ENCODE measurements at regions not wholly inside any gene's neighbourhood (a gene's known extent, or its start where the extent isn't known, plus 50 kb on each side); places are given as distances from the start of the nearest gene placed in this dataset.

DNA sequence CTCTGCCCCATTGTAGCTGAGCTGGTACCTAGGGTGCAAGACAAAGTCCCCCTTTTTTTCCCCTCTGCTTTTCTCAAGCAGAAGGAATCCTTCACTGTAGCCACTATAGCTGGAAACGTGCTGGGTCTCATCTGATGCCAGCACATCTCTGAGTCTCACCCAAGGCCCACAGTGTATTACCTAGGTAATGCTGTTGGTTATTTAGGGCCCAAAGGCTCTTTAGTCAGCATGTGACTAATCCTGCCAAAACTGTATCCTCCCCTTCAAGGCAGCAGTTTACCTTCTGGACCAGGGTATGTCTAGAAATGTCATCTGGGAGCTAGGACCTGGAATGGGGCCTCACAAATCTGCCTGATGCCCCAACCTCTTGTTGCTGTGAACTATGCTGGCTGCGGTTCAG, 423.4 kb downstream of the NUF2 start:
- DNase-seq (ENCODE audit: low read depth): no peak

DNA sequence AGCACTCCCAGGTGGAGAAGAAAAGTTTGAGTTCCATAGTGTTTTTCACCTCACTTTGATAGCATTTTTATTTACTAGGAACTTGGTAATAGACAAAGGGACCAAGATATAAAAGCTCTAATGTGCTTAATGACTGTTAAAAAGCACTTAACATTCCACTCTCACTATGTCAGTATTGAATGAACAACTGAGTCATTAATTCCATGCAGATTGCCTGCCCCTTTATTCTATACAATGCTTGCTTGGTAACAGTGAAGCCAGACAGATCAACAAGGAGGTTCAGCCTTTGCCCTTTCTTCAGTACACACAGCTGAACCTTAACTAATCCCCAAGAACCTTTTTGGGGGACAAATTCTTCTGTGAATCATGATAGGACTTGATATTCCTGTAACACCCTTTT, 425.5 kb downstream of the NUF2 start:
- DNase-seq (ENCODE audit: low read depth): peak; percentile 12

DNA sequence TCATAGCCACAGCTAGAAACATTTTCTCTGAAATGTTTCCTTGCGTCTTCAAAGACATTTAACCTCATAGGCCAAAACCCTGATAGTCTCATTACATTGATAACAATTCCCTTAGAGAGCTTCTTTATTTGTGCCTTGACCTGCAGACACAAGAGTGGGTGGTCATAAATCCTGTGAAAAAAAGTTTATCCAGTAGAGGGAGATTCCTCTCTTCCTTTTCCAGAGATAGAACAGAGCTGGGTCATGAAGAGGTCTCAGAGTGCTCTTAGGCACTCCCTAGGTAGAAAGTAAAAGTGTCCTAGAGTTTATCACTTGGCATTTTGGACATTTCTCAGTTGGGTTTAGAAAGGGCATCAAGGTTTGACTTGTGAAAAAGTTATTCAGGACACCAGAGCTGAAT, 426.1 kb downstream of the NUF2 start:
- DNase-seq (ENCODE audit: low read depth): no peak

DNA sequence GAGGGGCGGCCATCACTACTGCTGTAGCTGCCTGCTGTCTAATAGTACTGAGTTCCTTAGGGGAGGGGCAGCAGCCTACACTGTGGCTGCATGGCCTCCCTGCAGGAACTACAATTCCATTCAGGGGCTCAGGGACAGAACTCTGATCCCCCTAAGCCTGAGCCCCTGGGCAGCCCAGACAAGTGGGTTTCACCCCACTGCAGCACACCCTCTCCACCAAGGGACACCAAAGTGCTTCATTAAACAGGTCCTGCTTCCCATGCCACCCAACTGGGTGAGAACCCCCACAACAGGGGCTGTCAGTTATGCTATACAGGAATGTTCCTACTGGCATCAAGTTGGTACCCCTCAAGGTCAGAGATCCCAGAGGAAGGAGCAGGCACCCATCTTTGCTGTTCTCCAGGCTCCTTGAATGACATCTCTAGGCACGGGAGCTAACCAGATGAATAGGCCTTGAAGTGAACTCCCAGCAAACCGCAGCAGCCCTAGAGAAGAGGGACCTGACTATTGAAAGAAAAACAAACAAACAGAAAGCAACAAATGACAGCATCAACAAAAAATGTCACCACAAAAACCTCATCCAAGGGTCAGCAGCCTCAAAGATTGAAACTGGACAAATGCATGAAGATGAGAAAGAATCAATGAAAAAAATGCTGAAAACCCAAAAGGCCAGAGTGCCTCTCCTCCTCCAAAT, 437.4 kb downstream of the NUF2 start:
- peak; percentile 22 for DNase-seq (ENCODE audit: low read depth)

DNA sequence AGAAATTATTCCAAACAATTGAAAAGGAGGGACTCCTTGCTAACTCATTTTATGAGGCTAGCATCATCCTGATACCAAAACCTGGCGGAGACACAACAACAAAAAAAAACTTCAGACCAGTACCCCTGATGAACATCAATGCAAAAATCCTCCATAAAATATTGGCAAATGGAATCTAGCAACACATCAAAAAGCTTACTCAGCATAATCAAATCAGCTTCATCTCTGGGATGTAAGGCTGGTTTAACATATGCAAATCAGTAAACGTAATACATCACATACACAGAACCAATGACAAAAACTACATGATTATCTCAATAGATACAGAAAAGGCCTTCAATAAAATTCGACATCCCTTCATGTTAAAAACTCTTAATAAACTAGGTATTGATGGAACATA, 440.1 kb downstream of the NUF2 start:
- no peak for DNase-seq (ENCODE audit: low read depth)

DNA sequence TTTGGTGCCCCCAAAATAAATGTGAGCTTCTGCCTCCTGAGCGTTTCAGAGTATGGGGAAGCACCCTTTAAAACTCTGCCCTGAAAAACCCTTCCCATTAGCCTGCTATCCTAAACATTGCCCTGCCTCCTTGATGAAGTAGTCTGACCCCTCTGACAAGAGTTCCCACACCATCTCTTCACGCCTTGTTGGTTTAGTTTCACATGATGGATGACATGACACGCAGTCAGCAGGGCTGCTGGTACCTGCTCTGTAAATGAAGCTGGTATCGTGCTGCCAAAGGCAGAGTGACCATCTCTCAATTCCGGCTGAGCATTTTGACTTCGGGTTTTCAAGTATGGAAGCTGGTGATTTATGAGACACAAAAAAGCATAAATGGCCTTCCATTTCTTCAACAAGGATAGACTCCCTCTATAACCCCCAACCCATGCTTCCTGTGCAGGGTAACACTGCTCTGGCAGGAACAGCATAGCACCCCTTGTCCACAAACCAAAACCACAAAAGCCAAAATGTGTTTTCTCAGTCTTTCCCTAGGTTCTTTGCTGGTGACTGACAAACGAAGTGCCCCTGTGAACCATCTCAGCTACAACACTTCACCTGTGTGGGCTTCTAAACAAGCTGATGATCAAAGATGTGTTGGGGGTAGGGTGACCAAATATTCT, 444.6 kb downstream of the NUF2 start:
- no peak for DNase-seq (ENCODE audit: low read depth)

DNA sequence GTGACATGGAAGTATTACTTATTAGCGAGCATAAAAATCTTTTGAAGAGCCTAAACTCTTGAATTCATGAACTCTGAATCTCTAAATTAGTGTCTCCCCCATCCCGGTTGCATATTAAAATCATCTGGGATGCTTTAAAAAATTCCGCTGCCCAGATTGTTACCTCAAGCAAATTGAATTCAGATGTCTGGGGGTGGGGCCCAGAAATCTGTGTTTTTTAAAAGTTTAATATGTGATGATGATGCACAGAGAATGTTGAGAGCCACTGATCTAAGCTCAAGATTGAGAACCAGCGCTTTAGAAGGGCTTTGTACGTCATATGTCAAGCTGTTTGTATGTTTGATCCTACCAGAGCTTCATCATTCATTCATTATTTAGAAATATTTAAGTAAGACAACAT, 446.8 kb downstream of the NUF2 start:
- no peak for DNase-seq (ENCODE audit: low read depth)

DNA sequence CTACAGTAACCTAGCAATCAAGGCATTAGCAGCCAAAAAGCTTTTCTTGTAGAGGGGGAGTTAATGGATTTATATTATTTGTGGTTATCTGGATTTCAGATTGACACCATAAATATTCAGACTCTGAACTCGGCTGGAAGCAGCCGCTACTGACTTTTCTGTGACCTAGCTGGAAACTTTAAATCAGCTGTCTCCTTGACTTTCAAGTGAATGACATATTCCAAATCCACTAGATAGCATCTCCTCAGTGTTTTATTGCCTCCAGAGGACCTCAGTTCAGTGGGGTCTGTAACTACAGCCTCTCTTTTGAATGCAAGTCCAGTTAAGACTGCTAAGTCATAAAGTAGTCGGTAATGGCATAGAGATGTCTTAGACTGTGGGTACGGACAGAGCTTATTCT, 448.5 kb downstream of the NUF2 start:
- no peak for DNase-seq (ENCODE audit: low read depth)

DNA sequence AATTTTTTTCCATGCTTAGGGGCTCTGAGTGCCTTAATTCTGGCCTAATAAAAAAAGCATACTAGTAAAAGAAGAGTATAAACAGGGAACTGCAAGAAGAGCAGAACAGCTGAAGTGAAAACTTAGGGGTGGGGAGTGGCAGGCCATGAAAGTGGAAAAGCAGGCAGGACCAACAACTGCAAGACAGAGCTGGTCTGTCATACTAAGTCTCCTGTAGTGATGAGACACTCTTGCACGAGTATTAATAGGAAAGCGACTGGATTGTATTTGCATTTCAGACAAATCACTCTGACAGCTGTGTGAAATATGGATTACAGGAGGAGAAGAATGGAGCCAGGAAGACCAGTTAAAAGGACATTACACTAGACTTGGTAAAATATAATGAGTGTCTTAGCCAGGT, 449.9 kb downstream of the NUF2 start:
- no peak for DNase-seq (ENCODE audit: low read depth)

DNA sequence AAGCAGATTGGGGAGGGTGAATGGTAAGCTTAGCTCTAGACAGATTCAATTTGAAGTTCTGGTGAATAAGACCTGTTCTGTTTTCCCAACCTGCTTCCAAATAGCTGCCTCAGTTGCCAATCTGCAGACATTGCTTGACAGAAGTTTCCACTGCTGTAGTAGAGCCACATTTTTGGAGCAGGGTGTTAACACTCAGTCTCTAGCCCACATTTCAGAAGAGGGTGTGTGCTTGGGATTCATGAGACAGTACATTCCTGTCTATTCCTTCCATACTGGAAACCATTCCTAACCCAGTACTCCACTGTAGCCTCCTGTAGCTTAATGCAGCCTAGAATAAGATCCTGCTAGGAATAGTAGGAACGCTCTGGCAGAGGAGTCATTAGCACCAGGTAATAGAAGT, 450.5 kb downstream of the NUF2 start:
- DNase-seq (ENCODE audit: low read depth): no peak

DNA sequence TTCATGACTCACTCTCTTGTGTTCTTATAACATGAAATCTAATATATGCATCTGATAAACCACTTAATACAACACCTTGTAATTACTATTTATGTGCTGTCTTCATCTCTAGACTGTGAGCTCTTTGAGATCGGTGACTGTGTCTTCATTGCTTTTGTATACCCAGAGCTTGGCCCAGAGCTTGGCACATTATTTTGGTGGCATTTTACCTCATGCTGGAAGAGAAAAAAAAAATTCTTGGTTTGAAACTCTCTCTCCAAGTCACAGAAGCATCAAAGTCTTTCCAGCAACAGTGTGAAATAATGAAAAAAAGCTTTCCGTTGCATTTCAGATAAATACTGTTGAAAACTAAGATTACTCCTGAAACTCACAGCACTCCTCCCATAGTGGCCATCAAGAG, 451.6 kb downstream of the NUF2 start:
- no peak for DNase-seq (ENCODE audit: low read depth)

DNA sequence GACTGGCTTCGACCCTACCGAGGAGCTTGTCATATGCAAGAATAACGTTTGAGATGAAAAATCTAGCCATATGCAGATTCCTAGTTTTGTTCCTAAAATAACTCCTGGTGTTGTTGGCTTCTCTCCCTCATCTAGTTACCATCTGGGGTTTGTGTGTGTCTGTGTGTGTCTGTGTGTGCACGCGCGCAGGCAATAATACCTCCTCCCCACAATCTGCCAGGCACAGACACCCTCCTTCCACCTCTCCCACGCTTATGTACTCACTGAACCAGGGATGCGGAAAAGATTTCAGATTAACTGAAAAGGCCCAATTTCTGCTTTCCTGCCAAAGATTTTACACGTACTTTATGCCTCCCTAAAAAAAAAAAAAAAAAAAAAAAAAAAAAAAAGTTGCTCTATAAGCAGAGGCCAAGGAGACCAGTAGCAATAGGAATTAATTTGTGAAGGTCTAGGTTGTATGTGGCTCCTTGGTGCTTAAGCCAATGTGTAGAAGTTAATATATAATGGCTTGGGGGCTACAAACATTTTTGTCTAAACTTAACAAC, 452.7 kb downstream of the NUF2 start:
- no peak for DNase-seq (ENCODE audit: low read depth)

DNA sequence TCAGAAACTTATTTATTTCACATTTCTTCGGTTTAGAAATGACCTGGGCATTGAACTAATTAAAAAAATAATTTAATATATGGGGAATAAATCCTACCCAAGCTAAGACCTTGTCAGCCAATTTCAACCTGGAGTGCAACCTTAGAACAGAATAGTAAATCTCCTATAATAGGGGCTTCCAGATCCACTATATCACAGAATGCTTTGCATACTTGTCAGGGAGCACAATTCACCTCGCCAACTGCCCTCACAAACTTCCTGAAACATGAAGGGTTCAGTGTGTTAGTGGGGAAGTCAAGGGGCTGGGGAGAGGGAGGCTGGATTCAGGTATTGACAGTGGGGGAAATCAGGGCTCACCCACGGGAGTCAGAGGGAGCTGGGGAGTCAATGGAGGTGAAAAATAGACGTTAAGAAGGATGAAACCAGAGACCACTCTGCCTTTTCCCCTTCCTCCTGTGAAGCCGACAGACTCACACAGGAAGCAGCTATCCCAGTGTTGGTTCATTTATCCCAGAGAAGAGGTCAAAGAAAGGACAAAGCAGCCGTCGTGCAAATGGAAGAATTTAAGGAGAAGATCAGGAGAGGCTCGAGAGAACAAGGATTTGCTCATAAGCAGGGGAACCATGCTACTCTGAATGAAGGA, 453.3 kb downstream of the NUF2 start:
- peak; percentile 4 for DNase-seq (ENCODE audit: low read depth)

DNA sequence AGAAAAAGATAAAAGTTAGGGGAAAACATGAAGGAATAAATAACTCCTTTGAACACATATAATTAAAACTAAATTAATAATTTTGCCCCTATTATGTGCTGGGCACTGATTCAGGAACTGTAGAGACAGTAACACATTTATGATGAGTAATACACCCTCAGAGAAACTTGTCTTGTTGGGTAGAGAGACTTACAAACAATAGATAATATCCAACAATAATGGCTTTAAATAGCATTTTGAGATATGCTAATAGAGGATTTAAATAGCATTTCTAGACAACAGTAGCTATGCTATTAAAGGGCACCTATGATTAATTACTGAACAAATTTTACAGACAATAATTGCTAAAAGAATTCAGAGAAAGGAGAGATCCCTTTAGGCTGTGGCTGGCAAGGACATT, 455.5 kb downstream of the NUF2 start:
- no peak for DNase-seq (ENCODE audit: low read depth)

DNA sequence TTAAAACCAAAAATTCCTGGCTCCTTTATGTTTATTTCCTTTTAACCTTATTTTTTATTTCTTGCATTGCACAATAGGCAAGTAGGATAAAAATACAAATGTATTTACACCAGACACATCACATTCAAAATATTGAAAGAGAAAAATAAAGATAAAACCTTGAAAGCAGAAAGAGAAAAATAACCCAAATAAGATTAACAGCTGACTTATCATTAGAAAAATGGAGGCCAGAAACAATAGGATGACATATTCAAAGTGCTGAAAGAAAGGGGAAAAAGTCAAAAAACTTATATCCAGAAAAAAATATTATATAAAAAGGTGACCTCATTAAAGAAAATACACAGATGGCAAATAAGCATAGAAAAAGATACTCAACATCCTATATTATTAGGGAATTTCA, 459.4 kb downstream of the NUF2 start:
- DNase-seq (ENCODE audit: low read depth): no peak

DNA sequence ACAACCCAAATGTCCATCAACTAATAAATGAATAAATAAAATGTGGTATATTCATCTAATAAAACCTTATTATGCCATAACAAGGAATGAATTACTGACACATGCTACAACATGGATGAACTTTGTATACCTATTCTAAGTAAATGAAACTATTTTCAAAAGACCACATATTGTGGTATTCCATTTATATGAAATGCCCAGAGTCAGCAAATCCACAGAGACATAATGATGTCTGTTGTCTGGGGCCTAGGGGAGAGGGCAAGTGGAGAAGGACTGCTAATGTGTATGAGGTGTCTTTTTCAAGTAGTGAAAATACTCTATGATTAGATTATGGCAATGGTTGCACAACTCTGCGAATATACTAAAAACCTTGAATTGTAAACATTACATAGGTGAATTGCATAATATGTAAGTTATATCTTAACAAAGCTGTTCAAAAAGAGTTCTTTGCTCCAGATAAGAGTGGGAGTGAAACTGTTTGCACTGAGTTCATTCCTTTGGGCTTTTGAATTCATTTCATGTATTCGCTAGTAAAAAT, 464.2 kb downstream of the NUF2 start:
- peak; percentile 21 for DNase-seq (ENCODE audit: low read depth)

DNA sequence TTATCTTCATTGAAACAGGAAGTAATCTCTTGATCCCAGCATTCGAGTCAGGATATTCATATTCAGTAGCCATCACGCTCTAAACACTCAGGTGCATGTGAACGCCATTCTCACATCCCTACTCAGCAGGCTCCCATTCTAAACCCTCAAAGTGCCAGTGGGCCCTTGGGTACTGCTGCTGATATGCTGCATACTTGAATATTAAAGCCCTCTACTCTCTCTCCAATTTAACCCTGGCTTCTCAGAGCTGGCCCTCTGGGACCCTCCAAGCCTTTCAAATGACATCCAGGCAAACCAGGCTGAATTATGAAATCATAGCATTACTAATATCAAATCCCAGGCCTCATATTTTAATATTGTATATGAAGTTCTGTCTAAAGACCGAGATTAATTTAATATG, 468.2 kb downstream of the NUF2 start:
- DNase-seq (ENCODE audit: low read depth): no peak

DNA sequence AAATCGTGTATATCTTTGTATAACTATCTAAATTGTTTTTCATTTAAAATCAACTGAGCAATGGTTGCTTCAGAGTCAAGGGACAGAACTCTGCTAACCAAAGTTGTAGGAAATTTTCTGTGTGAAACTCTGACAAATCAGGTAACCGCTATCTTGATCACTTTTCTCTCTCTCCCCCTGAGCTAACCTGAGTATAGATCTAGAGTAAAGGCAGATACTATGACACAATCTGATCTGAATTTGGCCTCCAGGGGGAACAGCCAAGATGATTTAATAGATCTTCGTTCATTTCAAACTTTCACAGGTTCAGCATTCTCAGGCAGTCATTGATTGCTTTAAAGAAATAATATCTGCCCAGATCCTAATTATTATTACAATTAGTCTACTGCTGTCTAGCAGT, 472.8 kb downstream of the NUF2 start:
- no peak for DNase-seq (ENCODE audit: low read depth)

DNA sequence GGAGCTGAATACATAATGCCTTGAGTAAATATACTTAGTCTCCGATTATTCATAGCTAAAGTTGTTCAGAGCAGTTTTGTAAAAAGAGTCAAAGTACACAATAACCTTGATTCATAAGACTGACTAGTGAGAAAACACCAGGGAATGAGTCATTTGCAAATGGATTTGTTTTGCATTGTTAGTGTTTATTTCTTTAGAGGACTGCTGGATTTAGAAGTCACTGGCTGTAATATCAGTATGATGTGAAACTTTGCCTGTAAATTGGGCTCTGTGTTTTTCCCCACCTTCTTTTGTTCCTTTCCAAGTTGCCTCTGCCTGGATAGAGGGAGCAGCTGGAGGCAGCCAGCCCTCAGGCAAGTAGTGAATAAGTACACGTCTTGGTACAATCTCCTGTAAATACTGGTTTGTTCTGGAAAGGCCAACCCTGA, 474.7 kb downstream of the NUF2 start:
- peak; percentile 77 for DNase-seq (ENCODE audit: low read depth)

DNA sequence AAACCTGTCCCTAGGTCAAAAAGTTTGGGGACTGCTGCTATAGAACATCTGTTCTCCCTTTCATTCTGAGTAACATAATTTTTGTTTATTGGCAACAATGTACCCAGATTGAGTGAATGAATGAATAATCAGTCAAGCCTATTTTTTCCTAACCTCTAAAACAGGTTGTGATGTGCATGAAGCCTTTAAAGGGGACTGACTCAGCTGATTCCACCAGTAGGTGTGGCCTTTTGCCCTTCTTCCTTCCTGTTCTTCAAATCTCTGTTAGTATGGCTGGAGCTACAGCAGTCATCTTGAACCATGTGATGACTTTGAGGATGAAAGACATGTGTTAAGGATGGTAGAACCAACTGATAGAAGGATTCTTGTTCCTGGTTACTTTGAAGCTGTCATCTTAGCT, 476.1 kb downstream of the NUF2 start:
- no peak for DNase-seq (ENCODE audit: low read depth)

DNA sequence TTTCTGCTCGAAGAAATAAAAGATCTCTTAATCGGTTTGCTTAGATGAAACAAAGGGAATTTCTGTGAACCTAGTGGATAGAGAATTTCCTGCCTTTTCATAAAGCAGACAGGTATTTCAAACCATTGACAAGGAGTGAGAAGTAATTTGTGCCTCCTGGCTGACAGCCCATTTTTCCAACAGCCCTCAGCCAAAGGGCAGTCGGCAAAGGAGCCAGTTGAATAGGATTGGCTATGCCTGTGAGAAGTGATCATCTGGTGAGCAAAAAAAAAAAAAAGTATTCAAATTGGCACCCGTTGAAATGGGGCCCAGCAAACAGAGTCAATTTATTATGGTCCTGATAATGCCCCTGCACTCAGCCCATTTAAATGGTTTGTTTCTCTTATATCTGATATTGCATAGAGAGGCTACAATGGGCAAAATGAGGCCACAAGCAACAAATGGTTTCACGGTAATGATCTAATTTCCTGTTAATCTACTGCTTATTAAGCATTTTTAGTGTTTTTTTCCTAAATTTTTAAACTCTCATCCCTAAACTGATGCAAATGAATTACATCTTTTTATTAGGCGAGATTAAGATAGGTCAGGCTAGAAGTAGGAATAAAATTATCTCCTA, 477.5 kb downstream of the NUF2 start:
- DNase-seq (ENCODE audit: low read depth): no peak

DNA sequence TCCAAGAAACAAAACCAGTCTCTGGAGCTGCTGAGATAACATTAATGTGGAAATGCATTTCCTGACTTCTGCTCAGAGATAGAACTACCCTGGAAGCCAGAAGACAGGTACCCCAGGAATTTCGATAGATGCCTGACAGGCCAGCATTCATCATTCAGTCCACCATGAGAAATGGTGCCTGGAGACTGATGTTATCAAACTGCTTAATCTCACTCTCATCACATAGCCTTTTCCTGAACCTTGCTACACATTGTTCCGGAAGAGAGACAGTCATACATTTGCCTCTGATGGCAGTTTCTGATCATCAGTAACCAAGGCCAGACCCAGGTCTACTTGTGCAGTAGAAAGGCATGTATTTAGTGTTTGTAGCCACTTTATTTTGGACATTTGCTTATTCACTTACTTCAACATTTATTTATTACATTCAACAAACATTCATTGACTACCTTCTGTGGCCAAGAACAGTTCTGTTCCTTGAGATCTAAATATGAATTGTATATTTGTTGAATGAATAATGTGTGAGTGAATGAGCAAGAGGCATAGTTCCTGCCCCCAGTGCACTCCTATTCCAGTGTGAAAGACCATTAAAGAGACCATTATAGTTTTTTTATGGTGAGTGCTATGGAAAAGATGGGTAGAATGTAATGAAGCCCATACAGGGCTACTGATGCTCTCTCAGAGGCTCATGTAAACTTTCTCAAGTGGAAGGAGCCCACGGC, 485.7 kb downstream of the NUF2 start:
- no peak for DNase-seq (ENCODE audit: low read depth)

All from iris pigment epithelial cell (primary cell).